Coronary artery (tissue), 2 donors: ENCODE measurements at regions not wholly inside any gene's neighbourhood (a gene's known extent, or its start where the extent isn't known, plus 50 kb on each side); places are given as distances from the start of the nearest gene placed in this dataset.

Source experiments
- DNase-seq: peaks from one replicate; pipeline ENCODE4 v3.0.0-alpha.2; 2017; ENCODE audit warnings: low spot score
- H3K27ac ChIP-seq, 2 donors: fragments of 200-600 bp; sonication (generic); one replicate each; pipeline ENCODE4 v1.5.1; 2016 to 2019
- H3K4me3 ChIP-seq: fragments of 200-600 bp; sonication (generic); 2 replicates; pipeline ENCODE4 v1.5.1; 2016; ENCODE audit warnings: mild to moderate bottlenecking, moderate library complexity
- CTCF ChIP-seq: fragments of 200-600 bp; sonication (generic); IDR thresholded peaks from one replicate; pipeline ENCODE4 v1.5.1; 2019; ENCODE audit warnings: antibody characterized with exemption

GRCh38 chr3:130841357-130841756 lies 52.5 kb upstream of the ATP2C1 start:
- Histone ChIP-seq H3K27ac (no peak overlapping the region), H3K4me3 (no peak overlapping the region)
- no peak for DNase-seq
- TF ChIP-seq CTCF: no peak

GRCh38 chr3:130843441-130843840 lies 50.4 kb upstream of the ATP2C1 start:
- H3K27ac ChIP-seq: no peak overlapping the region
- TF ChIP-seq CTCF: no peak
- no peak for DNase-seq
- H3K4me3 ChIP-seq: no peak overlapping the region
